Activated CD4-positive, alpha-beta T cell treated with anti-CD3 and anti-CD28 coated beads, Interleukin-2, amount 50 U/mL, for 4 hours (primary cell): ENCODE measurements at regions not wholly inside any gene's neighbourhood (a gene's known extent, or its start where the extent isn't known, plus 50 kb on each side); places are given as distances from the start of the nearest gene placed in this dataset.
"Not testable (repeated sequence)": the region's sequence is repeated elsewhere in the genome, so short reads cannot be mapped to it uniquely, and the experiment has no call there.

Source experiments
- DNase-seq, 2 experiments: peaks; one replicate each; pipeline ENCODE4 v3.0.0-alpha.2; 2020

GRCh38 chr14:53448682-53449081 lies 295.6 kb upstream of the DDHD1 start:
- no peak for DNase-seq

GRCh38 chr14:53444677-53445312 lies 291.7 kb upstream of the DDHD1 start:
- DNase-seq: no peak

- no peak for DNase-seq
These were observed 288.7 kb upstream of the DDHD1 start for GRCh38 chr14:53441789-53442188.

GRCh38 chr14:53437858-53438257 lies 284.7 kb upstream of the DDHD1 start:
- no peak for DNase-seq

- no peak for DNase-seq
These were observed 279.3 kb upstream of the DDHD1 start for GRCh38 chr14:53432378-53432802.

- DNase-seq: no peak
These were observed 277.7 kb upstream of the DDHD1 start for GRCh38 chr14:53430870-53431269.

- no peak for DNase-seq
These were observed 259.9 kb upstream of the DDHD1 start for GRCh38 chr14:53412819-53413675.

- DNase-seq: no peak
These were observed 258.0 kb upstream of the DDHD1 start for GRCh38 chr14:53411125-53411524.

GRCh38 chr14:53409969-53410368 lies 256.8 kb upstream of the DDHD1 start:
- no peak for DNase-seq

GRCh38 chr14:53409289-53409688 lies 256.2 kb upstream of the DDHD1 start:
- no peak for DNase-seq

- no peak for DNase-seq
These were observed 255.2 kb upstream of the DDHD1 start for GRCh38 chr14:53408175-53408879.

GRCh38 chr14:53406519-53406918 lies 253.4 kb upstream of the DDHD1 start:
- no peak for DNase-seq

GRCh38 chr14:53401646-53402045 lies 248.5 kb upstream of the DDHD1 start:
- no peak for DNase-seq

- no peak for DNase-seq
These were observed 245.9 kb upstream of the DDHD1 start for GRCh38 chr14:53399057-53399456.

- DNase-seq: no peak
These were observed 245.5 kb upstream of the DDHD1 start for GRCh38 chr14:53398616-53399015.

GRCh38 chr14:53395267-53395666 lies 242.1 kb upstream of the DDHD1 start:
- not testable (repeated sequence) for DNase-seq

GRCh38 chr14:53391631-53392285 lies 238.6 kb upstream of the DDHD1 start:
- no peak for DNase-seq

- no peak for DNase-seq
These were observed 238.0 kb upstream of the DDHD1 start for GRCh38 chr14:53391156-53391555.

- DNase-seq: no peak
These were observed 236.9 kb upstream of the DDHD1 start for GRCh38 chr14:53390008-53390407.

GRCh38 chr14:53389202-53389601 lies 236.1 kb upstream of the DDHD1 start:
- DNase-seq: no peak

GRCh38 chr14:53386362-53386761 lies 233.2 kb upstream of the DDHD1 start:
- no peak for DNase-seq

- no peak for DNase-seq
These were observed 231.4 kb upstream of the DDHD1 start for GRCh38 chr14:53384536-53384935.

GRCh38 chr14:53384073-53384472 lies 230.9 kb upstream of the DDHD1 start:
- DNase-seq: no peak
